HPDE6-E6E7 (cell line): ENCODE measurements at regions not wholly inside any gene's neighbourhood (a gene's known extent, or its start where the extent isn't known, plus 50 kb on each side); places are given as distances from the start of the nearest gene placed in this dataset.

Source experiments
- DNase-seq: peaks from one replicate; pipeline ENCODE4 v3.0.0; 2011; ENCODE audit warnings: missing footprints; ENCODE audit errors: extremely low spot score

DNA sequence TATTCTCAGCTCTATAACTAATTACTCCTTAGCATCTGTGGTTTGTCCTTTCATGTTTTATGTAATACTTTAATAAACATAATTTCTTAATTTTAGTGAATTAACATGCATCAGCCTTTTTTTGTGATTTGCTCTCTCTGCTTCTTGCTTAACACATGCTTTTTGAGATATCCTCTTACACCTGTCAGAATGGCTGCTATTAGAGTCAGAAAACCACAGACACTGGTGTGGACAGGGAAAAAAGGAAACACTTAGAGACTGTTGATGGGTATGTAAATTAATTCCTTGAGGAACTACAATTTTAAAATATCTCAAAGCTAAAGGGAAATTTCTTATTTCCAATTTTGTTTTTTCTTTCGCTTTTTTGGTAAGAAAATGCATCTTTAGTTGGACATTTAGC, 549.0 kb downstream of the ZNF804A start:
- no peak for DNase-seq

DNA sequence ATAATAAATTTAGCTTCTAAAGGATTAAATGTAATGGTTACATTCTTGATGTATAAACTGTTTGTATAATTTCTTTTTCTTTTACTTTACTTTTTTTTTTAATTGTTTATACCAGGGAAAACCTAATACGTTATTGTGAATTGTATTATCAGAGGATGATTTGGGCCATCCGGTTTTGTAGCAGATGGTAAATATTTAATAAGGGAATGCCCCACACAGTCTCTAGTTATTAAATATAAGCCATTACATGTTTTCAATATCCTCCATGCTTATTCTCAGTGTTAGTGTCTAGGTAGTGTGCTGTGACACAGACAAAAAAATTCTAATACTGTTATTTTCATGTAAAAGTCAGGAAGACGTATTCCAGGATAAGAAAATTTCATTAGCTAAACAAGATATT, 553.9 kb downstream of the ZNF804A start:
- DNase-seq = no peak

DNA sequence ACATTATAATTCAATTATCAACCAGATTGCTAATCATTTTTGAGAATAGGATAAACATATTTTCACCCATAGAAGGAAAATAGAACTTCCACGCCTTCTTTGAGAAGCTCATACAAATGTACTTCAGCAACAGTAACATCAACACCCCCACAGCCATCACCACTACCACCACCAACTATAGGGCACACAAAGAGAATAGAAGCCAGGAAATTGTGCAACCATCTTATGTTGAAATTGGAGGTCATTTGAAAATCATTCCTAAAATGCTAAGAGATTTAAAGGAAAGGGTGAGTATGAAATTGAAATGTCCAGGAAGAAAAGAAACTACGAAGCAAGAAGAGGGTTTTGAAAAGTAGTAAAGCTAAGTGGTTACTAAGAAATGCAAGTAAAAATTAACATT, 563.4 kb downstream of the ZNF804A start:
- DNase-seq = no peak

DNA sequence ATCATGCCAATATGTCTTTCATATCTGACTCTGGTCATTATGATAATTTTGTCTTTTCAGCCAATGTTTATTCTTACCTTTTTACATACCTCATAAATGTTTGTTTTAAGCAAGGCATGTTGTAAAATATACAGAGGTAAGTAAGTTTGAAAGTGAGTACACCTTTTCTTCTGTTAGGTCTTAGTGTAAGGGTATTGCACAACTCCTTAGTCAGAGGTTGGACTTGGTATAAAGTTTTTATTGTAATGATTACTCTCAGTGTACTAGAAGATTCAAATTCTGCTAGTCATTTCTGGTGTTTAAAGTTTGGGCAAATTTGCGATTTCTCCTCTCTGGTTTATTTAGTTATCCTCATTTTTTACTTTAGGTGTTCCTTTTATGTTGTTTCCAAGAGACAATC, 564.3 kb upstream of the FSIP2 start:
- no peak for DNase-seq

DNA sequence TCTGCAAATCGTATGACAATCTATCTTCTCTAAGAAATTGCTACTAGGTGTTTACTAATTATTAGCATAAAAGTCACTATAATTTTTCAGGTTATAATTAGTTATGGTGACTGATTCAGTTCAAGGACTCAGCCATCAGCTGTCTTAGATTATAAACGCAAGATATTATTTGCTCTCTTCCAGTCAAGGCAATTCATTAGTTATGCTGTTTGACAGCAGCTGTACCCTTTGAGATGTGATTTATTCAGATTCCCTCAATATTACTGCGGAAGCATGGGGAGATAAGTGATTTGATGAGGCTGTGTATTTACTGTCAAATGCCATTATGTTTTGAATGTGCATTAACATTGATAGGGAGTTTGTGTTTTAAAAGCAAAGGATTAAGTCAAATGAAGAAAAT, 558.9 kb upstream of the FSIP2 start:
- DNase-seq = no peak

DNA sequence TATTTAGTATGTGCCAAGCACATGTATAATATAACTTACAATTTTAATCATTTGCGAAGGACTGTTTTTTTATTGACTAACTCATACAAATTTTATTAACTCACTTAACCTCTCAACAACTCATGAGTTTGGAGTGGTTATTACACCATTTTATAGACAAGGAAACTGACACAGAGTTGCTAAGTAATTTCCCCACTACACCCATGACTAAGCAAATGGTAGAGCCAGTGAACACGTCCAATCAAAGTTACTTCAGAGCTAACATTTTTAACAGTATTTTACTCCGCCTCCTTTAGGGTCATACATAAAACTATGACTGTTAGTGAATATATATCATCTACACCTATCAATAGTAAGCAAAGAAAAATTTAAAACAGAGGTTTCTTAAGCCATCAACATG, 556.7 kb upstream of the FSIP2 start:
- DNase-seq = no peak

DNA sequence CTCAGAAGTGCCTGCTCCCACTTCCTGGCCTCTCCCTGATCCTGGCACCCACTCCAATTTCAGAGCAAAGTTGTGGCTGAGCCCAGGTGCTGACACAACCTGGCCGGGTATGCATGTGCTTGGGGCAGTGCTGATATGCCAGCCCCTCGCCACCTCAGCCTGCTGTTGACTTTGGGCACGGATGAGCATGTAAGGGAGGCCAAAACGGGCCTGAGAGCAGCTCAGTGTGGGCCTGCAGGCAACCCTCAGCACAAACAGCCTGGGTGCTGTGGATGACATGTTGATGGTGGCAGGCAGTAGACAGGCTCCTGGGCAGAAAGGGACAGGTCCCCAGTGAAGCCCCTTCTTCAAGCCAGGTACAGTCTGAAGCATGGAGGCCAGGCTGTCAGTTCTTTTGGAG, 553.6 kb upstream of the FSIP2 start:
- DNase-seq = no peak

DNA sequence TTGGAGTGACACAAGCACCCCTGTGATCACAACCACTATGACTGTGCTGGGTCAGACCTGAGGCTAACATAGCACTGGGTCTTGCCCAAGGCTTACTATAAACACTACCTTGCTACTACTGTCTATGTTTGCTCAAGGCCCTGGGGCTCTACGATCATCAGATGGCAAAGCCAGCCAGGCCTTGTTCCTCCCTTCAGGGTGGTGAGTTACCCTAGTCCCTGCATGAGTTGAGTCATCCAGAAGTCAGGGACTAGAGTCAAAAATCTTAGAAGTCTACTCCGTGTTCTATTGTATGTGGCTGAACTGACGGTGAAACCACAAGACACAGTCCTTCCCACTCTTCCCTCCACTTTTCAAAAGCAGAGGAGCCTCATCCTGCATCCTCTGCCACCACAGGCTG, 551.2 kb upstream of the FSIP2 start:
- peak; percentile 4 for DNase-seq

DNA sequence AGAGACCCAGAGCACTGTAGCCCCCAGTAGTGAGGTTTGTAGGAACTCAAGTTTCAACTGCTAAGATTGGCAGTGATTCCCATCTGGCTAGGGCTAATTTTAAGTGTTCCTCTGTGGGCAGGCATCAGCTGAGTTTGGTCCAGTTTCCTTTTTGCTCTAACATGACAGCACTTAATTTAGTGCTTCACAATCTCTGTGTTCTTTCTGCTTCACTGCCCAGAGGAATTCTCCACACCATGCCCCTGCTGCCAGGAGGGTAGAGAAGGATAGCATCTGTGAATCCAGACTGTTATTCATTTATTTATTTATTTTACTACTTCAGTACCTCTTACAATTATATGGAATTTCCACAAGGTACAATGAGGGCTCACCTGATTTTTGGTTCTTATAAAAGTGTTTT, 549.9 kb upstream of the FSIP2 start:
- no peak for DNase-seq

DNA sequence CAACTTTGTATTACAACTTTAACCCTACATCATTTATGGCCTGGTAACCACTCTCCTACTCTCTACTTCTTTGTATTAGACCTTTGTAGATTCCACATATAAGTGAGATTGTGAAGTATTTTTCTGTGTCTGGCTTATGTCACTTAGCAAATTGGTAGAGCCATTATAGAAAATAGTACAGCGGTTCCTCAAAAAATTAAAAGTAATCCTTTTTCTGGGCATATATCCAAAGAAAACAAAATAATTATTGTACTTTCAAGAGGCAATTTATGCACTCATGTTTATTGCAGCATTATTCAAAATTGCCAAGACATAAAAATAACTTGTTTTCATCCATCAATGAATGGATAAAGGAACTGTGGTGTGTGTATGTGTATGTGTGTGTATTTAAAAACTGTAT, 537.5 kb upstream of the FSIP2 start:
- DNase-seq = no peak

DNA sequence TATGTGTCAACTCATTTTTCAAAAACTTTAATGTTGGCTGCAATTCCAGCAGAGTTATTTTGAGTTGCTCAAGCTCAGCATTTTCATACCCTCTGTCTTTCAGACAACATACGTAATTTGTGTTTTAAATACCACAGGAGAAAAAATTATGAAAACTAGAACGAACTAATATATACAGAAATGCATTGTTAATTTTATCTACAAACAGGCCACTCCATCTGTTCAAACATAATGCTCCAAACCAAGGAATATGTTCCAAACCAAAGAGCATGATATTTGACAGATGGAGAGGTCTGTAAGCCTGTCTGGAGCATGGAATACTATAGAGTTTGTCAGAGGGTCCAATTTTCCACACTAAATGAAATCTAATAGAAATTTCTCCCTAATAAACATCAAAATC, 536.2 kb upstream of the FSIP2 start:
- DNase-seq = no peak

DNA sequence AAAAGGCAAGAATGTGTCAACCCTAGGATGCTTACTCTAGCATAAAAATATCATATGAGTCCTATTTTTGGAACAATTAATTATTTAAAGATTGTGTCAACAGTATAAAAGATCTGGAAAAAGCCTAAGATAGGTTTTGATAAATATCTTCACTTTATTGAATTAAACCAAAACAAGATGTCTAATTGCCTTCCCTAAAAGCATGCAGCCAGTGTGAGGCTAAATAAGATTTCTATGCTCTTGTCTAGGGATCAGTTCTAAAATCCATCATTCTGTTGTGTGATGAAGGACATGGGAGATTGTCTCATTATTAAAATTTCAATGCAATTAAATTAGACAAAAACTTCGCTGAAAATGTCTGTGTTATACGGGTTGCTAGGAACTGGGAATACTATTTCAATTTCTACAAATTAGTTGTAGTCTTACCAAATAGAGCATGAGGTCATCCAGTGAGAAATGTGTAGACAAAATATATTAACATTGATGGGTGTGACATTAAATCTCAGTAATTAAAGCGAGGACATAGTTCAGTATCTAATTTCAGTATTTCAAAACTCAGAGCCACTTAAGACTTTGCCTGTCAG, 535.6 kb upstream of the FSIP2 start:
- no peak for DNase-seq

DNA sequence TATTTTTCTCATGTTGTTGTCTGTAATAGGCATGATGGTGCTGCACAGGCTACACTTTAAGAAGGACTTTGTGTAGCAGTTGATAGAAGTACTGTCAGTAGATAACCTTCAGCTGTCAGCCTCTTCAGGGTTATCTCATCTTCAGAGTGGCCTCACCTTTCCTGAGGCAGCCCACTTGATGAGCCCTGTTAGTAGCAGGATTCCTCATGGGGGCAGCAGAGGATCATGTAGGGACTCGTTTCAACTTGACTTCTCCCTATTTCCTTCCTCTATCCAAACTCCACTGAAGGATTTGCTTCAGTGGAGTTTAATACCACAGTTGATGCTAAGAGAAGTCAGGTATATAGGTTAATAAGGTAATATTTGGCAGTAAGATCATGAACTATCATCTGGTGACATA, 530.3 kb upstream of the FSIP2 start:
- peak; percentile 38 for DNase-seq

DNA sequence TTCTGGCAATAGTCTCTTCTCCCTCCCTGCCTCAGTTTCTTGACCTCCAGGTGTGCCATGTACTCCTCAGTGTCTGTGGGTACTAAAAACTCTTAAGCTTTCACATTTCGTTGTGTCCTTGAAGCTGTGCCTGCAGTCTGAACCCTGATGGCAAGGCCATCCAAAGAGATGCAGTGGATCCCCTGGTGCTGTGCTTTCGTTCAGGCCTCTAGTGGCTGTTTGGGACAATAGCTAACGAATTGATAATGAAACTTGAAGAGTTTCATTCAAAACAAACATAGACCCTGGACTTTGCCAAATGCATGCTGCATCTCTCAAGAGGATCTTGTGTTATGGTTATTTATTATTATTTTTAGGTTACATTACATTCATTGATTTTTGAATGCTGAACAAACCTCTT, 523.1 kb upstream of the FSIP2 start:
- no peak for DNase-seq

DNA sequence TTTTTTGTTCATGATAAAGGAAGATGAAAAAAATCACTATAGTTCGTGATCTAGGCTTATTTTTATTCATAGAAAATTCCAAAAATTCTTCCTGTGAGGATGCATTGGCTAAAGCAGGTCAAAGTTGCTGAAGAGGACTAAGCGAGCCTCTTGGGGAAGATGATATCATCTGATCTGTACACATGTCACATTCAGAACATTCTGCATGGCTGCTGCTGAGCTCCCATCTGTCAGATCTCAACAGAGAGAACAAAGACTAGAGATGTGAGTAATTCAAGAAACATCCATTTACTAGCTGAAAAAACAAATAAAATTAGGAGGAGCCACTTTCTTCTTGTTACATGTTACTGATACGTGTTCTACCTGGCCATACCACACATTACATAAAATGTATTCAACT, 518.6 kb upstream of the FSIP2 start:
- peak; percentile 4 for DNase-seq

DNA sequence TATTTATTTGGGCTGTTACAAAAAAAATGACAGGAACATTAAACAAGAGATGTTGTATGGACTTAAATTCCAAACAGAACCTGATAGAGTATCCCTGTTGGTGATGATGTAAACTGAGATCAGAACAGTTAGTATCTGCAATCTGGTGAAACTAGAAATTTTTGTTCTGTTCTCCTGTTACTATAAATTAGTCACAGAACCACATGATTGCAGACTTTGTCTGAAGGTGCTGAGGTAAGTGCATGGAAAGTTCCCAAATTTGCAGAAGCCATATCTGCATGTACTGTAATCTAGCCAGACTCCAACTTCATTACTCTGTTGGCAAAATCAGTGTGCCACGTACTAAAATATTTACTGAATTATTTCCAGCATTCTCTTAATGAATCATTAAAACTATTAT, 516.3 kb upstream of the FSIP2 start:
- no peak for DNase-seq

DNA sequence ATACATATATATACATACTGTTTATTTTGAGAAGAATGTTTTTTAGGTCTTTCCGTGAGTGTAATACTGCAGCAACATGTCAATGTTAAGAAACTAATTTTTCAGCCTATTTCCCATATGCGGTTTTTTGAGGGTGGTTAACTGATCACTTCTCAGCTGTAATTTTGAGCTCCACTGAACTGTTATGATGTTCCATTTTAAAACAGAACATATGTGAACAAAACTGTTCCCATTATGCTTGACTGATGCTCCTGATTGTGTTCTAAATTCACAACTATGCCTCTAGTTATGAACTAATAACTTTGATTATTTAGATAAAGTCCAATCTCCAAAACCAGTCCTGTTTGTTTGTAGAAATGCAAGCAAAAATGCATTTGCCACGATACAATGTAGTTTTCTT, 511.2 kb upstream of the FSIP2 start:
- no peak for DNase-seq

DNA sequence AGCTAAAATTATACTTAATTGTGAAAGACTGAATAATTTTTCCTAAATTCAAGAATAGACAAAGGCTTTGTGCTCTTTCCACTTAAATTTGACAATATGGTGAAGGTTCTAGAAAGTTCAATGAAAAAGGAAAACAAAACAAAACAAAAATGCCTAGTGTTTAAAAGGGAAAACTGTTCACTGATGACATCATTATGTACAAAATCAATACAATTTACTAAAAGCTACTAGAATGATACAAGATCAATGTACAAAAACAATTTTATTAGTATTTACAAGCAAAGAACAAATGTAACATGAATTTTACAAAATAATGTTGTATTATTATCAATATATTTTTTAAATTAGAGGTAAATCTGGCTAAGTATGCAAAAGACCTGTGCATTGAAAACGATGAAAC, 499.1 kb upstream of the FSIP2 start:
- DNase-seq = no peak

DNA sequence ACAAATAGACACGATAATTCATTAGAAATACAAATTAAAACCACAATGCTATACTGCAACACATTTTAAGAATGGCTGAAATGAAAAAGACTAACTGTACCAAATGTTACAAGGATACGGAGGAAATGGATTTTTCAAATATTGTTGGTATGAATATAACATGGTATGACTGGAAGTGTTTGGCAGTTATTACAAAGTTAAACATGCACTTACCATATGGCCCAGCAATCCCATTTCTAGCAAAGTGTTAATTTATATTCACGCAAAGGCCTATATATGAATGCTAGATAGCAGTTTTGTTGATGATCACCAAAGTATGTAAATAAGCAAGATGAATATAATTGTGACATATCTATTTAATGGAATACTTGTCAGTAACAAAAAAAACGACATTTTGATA, 497.8 kb upstream of the FSIP2 start:
- DNase-seq = no peak

DNA sequence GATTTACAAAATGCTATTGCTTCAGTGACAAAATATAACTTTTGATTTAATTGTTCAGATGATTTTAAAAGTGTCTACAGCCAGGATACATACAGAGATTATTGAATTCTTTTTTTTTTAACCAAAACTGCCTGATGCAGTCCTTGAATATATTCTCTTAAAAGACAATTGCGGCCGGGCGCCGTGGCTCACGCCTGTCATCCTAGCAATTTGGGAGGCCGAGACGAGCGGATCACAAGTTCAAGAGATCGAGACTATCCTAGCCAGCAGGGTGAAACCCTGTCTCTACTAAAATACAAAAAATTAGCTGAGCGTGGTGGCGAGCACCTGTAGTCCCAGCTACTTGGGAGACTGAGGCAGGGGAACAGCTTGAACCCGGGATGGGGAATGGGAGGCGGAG, 497.0 kb upstream of the FSIP2 start:
- DNase-seq = no peak

DNA sequence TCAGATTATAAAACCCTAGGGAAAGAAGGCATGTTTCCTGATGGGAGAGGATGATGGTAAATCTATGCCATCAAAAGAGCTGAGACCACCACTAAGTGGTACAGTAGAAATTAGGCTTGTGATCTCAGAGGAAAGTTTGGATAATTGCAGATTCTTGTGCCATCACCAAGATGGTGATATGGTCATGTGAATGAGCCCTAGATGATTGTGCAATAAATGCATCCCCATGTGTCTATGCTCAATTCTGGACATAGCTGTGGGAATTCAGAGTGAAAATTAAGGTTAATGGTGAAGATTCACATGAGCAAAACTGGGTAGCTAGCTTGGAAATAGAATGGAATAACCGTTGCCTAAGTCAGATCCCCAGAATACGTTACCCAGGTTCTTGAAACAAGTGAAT, 496.1 kb upstream of the FSIP2 start:
- no peak for DNase-seq

DNA sequence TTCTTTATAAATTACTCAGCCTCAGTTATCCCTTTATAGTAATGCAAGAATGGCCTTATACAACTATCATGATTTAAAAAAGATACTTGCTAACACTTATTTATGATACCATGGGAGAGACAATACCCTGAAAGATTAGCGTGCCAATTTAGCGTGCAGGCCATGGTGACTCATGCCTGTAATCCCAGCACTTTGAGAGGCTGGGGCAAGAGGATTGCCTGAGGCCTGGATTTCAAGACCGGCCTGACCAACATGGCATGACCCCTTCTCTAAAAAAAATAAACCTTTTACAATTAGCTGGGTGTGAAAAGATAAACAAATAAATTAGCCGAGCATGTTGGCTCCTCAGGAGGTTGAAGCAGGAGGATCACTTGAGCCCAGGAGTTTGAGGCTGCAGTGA, 493.4 kb upstream of the FSIP2 start:
- no peak for DNase-seq

DNA sequence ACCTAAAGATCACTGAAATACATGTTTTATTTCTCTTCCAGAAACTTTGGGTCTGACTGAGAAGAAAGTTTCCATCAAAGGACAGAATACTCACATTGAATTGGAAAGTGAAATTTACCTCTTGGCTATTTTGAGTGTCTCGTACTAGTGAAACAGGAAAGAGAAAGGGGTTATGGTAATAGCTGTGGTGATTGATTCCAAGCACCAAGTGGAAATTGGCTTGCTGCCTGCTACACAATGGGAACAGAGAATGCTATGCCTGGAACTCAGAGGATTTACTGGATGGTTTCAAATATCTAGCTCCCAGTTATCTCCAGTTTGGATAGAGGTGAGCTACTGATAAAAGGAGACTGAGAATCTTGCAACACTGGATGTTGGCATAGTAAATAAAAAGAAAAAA, 492.8 kb upstream of the FSIP2 start:
- DNase-seq = no peak

DNA sequence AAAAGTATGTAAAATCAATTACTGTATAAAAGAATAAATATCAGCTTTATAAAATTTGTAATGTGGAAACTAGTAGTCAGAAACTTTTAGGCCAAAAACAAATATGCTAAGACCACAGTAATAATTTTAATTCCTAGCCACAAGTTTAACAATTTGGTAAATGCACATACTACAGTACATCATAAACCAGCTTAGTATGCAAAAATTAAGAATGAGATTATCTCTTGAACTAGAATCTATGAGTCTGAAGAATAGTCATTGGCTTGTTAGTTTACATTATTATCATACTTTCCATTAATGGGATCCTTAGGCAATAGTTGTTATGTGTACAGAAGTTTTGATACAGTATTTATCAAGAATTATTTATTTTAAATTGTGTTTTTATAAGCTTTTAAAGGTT, 491.9 kb upstream of the FSIP2 start:
- DNase-seq = no peak

DNA sequence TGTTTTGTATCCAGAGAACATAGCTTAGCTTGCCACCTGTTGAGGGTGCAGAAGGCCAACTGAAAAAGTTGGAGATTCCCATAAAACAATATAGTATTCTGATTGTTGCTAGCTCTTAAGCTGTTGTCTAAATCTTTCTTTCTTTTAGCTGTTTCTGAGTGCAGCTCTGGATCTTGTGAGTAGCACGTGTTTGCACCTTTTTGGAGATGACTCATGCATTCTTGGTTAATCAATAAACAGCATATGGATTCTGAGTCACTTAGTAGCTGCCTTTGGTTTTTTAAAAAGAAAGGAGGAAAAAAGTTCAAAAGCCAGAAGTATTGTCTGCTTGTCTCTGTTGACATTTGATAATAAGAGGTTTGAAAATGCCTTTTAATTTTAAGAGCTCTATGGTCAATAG, 483.0 kb upstream of the FSIP2 start:
- peak; percentile 4 for DNase-seq
